Panc1 (cell line): ENCODE measurements at regions not wholly inside any gene's neighbourhood (a gene's known extent, or its start where the extent isn't known, plus 50 kb on each side); places are given as distances from the start of the nearest gene placed in this dataset.

Source experiments
- ATAC-seq: fragments of 200-7000 bp; cut with Tn5 transposase; 2 replicates; pipeline ENCODE4 v1.9.1; 2020; ENCODE audit warnings: mild to moderate bottlenecking, moderate library complexity
- BruUV-seq: library from RNA; stranded (reverse); fragments of 400-500 nt; replicated peaks from 2 replicates; lab custom pipeline; 2021; lab: Mats Ljungman, UMichigan
- CTCF ChIA-PET: fragments of 300-600 bp; sonication (Branson Sonifier 250); formaldehyde crosslinking; loops from one replicate; lab custom pipeline; 2022; ENCODE audit warnings: antibody characterized with exemption; lab: Charles Lee
- POLR2A ChIA-PET: fragments of 300-600 bp; sonication (Branson Sonifier 250); formaldehyde crosslinking; loops from one replicate; lab custom pipeline; 2022; ENCODE audit warnings: antibody characterized with exemption; lab: Charles Lee
- DNase-seq: peaks from one replicate; pipeline ENCODE4 v3.0.0-alpha.2; 2010; ENCODE audit warnings: low read depth, low spot score
- H3K27ac ChIP-seq: 2 replicates; pipeline ENCODE4 v1.5.1; 2011; ENCODE audit warnings: mild to moderate bottlenecking, low read length, inconsistent platforms
- H3K27me3 ChIP-seq: fragments of 200-500 bp; sonication (Bioruptor generic); 2 replicates; pipeline ENCODE4 v1.6.0; 2014; ENCODE audit warnings: low read length, inconsistent platforms; ENCODE audit not compliant: control insufficient read depth, insufficient read depth
- H3K36me3 ChIP-seq: fragments of 200-500 bp; sonication (Bioruptor generic); 2 replicates; pipeline ENCODE4 v1.5.1; 2014; ENCODE audit warnings: inconsistent platforms, mild to moderate bottlenecking, low read length, moderate library complexity; ENCODE audit not compliant: control insufficient read depth, insufficient read depth
- H3K4me1 ChIP-seq: 2 replicates; pipeline ENCODE4 v1.5.1; 2011; ENCODE audit warnings: inconsistent platforms, mild to moderate bottlenecking, low read length, moderate library complexity; ENCODE audit not compliant: control insufficient read depth, insufficient read depth
- H3K4me3 ChIP-seq, 2 experiments: 2 replicates each; pipeline ENCODE4 v1.5.1; 2011 to 2012; ENCODE audit warnings: low read depth in 2 of 2, low read length in 2 of 2, mild to moderate bottlenecking in 2 of 2, inconsistent platforms in 1 of 2, moderate library complexity in 1 of 2
- H3K9me3 ChIP-seq: fragments of 200-500 bp; sonication (Bioruptor generic); 2 replicates; pipeline ENCODE4 v1.5.1; 2014; ENCODE audit warnings: low read depth, mild to moderate bottlenecking, inconsistent platforms, low read length, moderate library complexity; ENCODE audit not compliant: control insufficient read depth, insufficient read depth
- POLR2AphosphoS5 ChIP-seq: IDR thresholded peaks from 2 replicates; pipeline ENCODE4 v1.6.1; 2012; ENCODE audit warnings: mild to moderate bottlenecking, low read depth, low read length, moderate library complexity
- SIN3A ChIP-seq: IDR thresholded peaks from 2 replicates; pipeline ENCODE4 v1.6.1; 2012; ENCODE audit warnings: low read depth, mild to moderate bottlenecking, low read length, moderate library complexity, borderline replicate concordance; ENCODE audit not compliant: insufficient read depth
- TCF7L2 ChIP-seq: IDR thresholded peaks from 2 replicates; pipeline ENCODE4 v1.6.1; 2011; ENCODE audit warnings: mild to moderate bottlenecking, low read depth, low read length, inconsistent platforms
- in situ Hi-C: cut with HindIII; loops from 2 replicates; pipeline ENCODE4 v1.10.0; 2016; ENCODE audit warnings: low sequenced_read_pairs, low pct_unique_long_range_greater_than_20kb
- intact Hi-C: fragments of 100-400 bp; cut with micrococcal nuclease; formaldehyde crosslinking; loops from one replicate; pipeline ENCODE4 v1.10.0; 2022; ENCODE audit not compliant: unreplicated experiment
- TF ChIP-seq, protein P1 (sequence below): fragments of 450-650 bp; IDR thresholded peaks from 2 replicates; pipeline ENCODE4 v1.5.1; 2017; ENCODE audit warnings: mild to moderate bottlenecking
- TF ChIP-seq, protein P2 (sequence below), 2 experiments: IDR thresholded peaks; 2 replicates each; pipeline ENCODE4 v1.6.1; 2011 to 2012; ENCODE audit warnings: low read depth in 2 of 2, control low read depth in 1 of 2, low read length in 1 of 2, mild to moderate bottlenecking in 1 of 2, moderate library complexity in 1 of 2; ENCODE audit not compliant: insufficient read depth in 1 of 2

DNA sequence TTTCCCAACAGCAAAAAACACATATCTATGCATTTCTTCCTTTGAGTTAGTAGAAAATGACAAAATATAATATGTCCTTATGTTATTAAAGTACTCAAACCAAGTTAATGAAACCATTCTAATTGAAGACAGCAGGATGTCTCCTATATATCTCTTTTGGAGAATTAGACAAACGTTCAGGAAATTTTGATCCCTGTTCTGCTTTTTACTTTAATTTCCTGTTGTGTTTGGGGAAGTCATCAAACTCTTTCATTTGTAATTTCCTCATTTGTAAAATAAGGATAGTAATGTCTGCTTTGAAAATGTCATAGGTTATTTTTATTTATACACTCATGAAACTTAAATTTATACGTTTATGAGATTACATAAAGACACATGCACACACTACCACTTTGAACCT is 281.8 kb upstream of the ANO5 start:
- TF ChIP-seq POLR2AphosphoS5: no peak
- TF ChIP-seq, protein P1, sequence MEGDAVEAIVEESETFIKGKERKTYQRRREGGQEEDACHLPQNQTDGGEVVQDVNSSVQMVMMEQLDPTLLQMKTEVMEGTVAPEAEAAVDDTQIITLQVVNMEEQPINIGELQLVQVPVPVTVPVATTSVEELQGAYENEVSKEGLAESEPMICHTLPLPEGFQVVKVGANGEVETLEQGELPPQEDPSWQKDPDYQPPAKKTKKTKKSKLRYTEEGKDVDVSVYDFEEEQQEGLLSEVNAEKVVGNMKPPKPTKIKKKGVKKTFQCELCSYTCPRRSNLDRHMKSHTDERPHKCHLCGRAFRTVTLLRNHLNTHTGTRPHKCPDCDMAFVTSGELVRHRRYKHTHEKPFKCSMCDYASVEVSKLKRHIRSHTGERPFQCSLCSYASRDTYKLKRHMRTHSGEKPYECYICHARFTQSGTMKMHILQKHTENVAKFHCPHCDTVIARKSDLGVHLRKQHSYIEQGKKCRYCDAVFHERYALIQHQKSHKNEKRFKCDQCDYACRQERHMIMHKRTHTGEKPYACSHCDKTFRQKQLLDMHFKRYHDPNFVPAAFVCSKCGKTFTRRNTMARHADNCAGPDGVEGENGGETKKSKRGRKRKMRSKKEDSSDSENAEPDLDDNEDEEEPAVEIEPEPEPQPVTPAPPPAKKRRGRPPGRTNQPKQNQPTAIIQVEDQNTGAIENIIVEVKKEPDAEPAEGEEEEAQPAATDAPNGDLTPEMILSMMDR: no peak
- TF ChIP-seq, protein P2, sequence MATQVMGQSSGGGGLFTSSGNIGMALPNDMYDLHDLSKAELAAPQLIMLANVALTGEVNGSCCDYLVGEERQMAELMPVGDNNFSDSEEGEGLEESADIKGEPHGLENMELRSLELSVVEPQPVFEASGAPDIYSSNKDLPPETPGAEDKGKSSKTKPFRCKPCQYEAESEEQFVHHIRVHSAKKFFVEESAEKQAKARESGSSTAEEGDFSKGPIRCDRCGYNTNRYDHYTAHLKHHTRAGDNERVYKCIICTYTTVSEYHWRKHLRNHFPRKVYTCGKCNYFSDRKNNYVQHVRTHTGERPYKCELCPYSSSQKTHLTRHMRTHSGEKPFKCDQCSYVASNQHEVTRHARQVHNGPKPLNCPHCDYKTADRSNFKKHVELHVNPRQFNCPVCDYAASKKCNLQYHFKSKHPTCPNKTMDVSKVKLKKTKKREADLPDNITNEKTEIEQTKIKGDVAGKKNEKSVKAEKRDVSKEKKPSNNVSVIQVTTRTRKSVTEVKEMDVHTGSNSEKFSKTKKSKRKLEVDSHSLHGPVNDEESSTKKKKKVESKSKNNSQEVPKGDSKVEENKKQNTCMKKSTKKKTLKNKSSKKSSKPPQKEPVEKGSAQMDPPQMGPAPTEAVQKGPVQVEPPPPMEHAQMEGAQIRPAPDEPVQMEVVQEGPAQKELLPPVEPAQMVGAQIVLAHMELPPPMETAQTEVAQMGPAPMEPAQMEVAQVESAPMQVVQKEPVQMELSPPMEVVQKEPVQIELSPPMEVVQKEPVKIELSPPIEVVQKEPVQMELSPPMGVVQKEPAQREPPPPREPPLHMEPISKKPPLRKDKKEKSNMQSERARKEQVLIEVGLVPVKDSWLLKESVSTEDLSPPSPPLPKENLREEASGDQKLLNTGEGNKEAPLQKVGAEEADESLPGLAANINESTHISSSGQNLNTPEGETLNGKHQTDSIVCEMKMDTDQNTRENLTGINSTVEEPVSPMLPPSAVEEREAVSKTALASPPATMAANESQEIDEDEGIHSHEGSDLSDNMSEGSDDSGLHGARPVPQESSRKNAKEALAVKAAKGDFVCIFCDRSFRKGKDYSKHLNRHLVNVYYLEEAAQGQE (IDR thresholded peaks at IDR 0.05; ENCODE audit: insufficient read depth in 1 of 2, low read depth in 2 of 2, low read length in 1 of 2): no peak
- no peak for TF ChIP-seq TCF7L2
- TF ChIP-seq SIN3A: no peak
- Histone ChIP-seq H3K4me1 (no peaks in the 10 kb centered on the region), H3K27ac (no peak overlapping the region), H3K9me3 (peaks cover 4% of the 10 kb centered on the region; the same call in 1 of the 2 replicates), H3K4me3 (no peak overlapping the region), H3K36me3 (no peaks in the 10 kb centered on the region), H3K27me3 (no peaks in the 10 kb centered on the region)
- intact Hi-C loops: no loop called here
- in situ Hi-C loops: no loop called here
- ChIA-PET POLR2A (no interaction called here), CTCF (no interaction called here)
- no TSS peak for BruUV-seq
- DNase-seq (no peak), ATAC-seq (no peak)

DNA sequence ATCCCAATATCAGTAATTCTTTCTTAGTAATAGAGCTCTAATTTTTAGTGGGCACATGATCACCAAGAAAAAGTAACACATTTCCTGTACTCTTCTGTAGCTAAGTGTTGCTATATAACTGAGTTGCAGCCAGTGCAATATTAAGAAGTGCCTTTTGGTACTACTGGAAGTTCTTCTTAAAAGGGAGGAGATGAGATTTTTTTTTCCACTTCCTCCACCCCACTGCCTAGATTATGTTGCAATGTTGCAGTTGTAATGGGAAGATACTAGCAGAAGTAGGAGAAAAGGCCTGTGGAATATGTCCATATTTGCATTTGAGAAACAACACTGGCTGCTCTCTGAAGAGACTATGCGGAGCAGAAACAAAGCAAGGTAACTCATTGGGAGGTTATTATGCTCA is 280.6 kb upstream of the ANO5 start:
- no peak for ATAC-seq
- DNase-seq: no peak
- H3K27me3 ChIP-seq: no peaks in the 10 kb centered on the region
- no peaks in the 10 kb centered on the region for H3K36me3 ChIP-seq
- peaks cover 4% of the 10 kb centered on the region; the same call in 1 of the 2 replicates for H3K9me3 ChIP-seq
- intact Hi-C loops: no loop called here
- TF ChIP-seq TCF7L2 (no peak), SIN3A (no peak), POLR2AphosphoS5 (no peak)
- TF ChIP-seq, protein P2 (IDR thresholded peaks at IDR 0.05; ENCODE audit: insufficient read depth in 1 of 2, low read depth in 2 of 2, low read length in 1 of 2): no peak
- TF ChIP-seq, protein P1: no peak
- in situ Hi-C loops: no loop called here
- no peak overlapping the region for H3K4me3 ChIP-seq
- CTCF ChIA-PET: no interaction called here
- no peaks in the 10 kb centered on the region for H3K4me1 ChIP-seq
- H3K27ac ChIP-seq: no peak overlapping the region
- POLR2A ChIA-PET: no interaction called here
- no TSS peak for BruUV-seq
